ENCODE measurements at regions not wholly inside any gene's neighbourhood (a gene's known extent, or its start where the extent isn't known, plus 50 kb on each side); places are given as distances from the start of the nearest gene placed in this dataset.

DNA sequence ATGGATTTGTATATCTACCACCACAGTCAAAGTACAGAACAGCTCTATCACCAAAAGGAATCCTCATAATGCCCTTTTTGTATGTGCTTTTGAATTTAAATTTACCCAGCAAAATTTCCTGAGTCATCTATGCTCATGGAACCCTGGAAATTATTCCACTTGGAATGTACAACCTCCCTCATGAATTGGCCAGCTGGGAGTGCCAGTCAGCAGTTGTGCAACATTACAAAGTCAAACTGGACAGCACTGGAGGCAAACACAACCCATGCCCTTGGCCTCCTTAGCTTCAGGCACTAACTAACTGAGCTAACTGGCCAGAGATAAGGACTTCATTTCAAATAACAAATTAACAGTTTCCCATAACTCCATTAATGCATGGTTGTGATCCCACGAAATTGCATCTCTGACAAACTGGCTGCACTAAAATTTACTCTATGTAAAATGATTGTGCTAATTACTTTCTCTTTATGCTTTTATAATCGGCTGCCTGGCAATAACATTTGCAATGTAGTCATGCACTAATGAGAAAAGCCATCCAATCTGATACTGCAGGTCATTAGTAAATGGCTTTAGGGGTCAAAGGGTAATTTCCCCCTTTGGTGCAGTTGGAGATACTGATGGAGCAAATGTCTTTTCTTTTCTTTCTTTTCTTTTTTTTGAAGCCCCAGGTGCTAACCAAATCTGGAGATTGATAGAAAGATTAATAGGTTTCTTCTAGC lies 270.5 kb downstream of the ACTR3 start (continued):
- TF ChIP-seq, protein P1, sequence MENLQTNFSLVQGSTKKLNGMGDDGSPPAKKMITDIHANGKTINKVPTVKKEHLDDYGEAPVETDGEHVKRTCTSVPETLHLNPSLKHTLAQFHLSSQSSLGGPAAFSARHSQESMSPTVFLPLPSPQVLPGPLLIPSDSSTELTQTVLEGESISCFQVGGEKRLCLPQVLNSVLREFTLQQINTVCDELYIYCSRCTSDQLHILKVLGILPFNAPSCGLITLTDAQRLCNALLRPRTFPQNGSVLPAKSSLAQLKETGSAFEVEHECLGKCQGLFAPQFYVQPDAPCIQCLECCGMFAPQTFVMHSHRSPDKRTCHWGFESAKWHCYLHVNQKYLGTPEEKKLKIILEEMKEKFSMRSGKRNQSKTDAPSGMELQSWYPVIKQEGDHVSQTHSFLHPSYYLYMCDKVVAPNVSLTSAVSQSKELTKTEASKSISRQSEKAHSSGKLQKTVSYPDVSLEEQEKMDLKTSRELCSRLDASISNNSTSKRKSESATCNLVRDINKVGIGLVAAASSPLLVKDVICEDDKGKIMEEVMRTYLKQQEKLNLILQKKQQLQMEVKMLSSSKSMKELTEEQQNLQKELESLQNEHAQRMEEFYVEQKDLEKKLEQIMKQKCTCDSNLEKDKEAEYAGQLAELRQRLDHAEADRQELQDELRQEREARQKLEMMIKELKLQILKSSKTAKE (CRISPR knock-in tag; IDR thresholded peaks at IDR 0.05; ENCODE audit: borderline replicate concordance): no peak
- TF ChIP-seq RAD21 (CRISPR knock-in tag; IDR thresholded peaks at IDR 0.05): no peak
- TF ChIP-seq NRL (CRISPR knock-in tag; IDR thresholded peaks at IDR 0.05; ENCODE audit: borderline replicate concordance): no peak
- TF ChIP-seq, protein P2, sequence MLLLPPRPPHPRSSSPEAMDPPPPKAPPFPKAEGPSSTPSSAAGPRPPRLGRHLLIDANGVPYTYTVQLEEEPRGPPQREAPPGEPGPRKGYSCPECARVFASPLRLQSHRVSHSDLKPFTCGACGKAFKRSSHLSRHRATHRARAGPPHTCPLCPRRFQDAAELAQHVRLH (CRISPR knock-in tag; IDR thresholded peaks at IDR 0.05; ENCODE audit: borderline replicate concordance, low read depth): no peak
- TF ChIP-seq ZNF331 (CRISPR knock-in tag; IDR thresholded peaks at IDR 0.05): peak; percentile 93
- no peak for TF ChIP-seq HNRNPL (IDR thresholded peaks at IDR 0.05; ENCODE audit: low read depth, low read length)
- no peak for TF ChIP-seq SRSF1 (optimal IDR thresholded peaks at IDR 0.05; ENCODE audit: low read depth, low read length)
- peak; percentile 71 to 84 for TF ChIP-seq MAFK (conservative IDR thresholded peaks at IDR 0.05 in 1 of 2, IDR thresholded peaks at IDR 0.05 in 1 of 2; ENCODE audit: low read length in 2 of 2)
- no peak for TF ChIP-seq MLLT10 (CRISPR knock-in tag; IDR thresholded peaks at IDR 0.05)
- peak; percentile 51; the same call in 1 of the 2 replicates for TF ChIP-seq NFIC (IDR thresholded peaks at IDR 0.05; ENCODE audit: low read length)
- no peak for TF ChIP-seq PTBP1 (IDR thresholded peaks at IDR 0.05; ENCODE audit: low read depth, low read length, poor library complexity, severe bottlenecking)
- no peak for TF ChIP-seq ZNF530 (CRISPR knock-in tag; IDR thresholded peaks at IDR 0.05; ENCODE audit: low read depth)
- TF ChIP-seq SIX4 (CRISPR knock-in tag; IDR thresholded peaks at IDR 0.05): peak; percentile 32; the same call in 1 of the 2 replicates
- peak; percentile 73; the same call in 1 of the 2 replicates for TF ChIP-seq HMG20A (CRISPR knock-in tag; IDR thresholded peaks at IDR 0.05; ENCODE audit: borderline replicate concordance)
- TF ChIP-seq, protein P3, sequence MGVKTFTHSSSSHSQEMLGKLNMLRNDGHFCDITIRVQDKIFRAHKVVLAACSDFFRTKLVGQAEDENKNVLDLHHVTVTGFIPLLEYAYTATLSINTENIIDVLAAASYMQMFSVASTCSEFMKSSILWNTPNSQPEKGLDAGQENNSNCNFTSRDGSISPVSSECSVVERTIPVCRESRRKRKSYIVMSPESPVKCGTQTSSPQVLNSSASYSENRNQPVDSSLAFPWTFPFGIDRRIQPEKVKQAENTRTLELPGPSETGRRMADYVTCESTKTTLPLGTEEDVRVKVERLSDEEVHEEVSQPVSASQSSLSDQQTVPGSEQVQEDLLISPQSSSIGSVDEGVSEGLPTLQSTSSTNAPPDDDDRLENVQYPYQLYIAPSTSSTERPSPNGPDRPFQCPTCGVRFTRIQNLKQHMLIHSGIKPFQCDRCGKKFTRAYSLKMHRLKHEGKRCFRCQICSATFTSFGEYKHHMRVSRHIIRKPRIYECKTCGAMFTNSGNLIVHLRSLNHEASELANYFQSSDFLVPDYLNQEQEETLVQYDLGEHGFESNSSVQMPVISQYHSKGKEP (CRISPR knock-in tag; IDR thresholded peaks at IDR 0.05): no peak
- no peak for TF ChIP-seq MATR3 (CRISPR knock-in tag; IDR thresholded peaks at IDR 0.05)
- TF ChIP-seq, protein P4, sequence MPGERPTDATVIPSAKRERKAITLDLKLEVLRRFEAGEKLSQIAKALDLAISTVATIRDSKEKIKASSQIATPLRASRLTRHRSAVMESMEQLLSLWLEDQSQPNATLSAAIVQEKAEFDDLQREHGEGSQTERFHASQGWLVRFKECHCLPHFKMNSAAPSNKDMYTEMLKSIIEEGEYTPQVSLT (CRISPR knock-in tag; IDR thresholded peaks at IDR 0.05; ENCODE audit: borderline replicate concordance, low read depth): no peak
- no peak for TF ChIP-seq NR2F2 (IDR thresholded peaks at IDR 0.05; ENCODE audit: borderline replicate concordance, low read depth)
- no peak for TF ChIP-seq CC2D1A (CRISPR knock-in tag; IDR thresholded peaks at IDR 0.05)
- no peak for TF ChIP-seq GPN1 (CRISPR knock-in tag; IDR thresholded peaks at IDR 0.05; ENCODE audit: borderline replicate concordance)
- no peak for TF ChIP-seq ZFP41 (CRISPR knock-in tag; IDR thresholded peaks at IDR 0.05; ENCODE audit: borderline replicate concordance)
- TF ChIP-seq NR2F1 (CRISPR knock-in tag; IDR thresholded peaks at IDR 0.05): peak in 1 of 2 experiments; percentile 47; a peak in 1 of 4 replicates
- TF ChIP-seq FOXP1 (IDR thresholded peaks at IDR 0.05): no peak
- peak; percentile 53; the same call in 1 of the 2 replicates for TF ChIP-seq FOXP1 (CRISPR knock-in tag; IDR thresholded peaks at IDR 0.05)
- no peak for TF ChIP-seq HES4 (CRISPR knock-in tag; IDR thresholded peaks at IDR 0.05; ENCODE audit: borderline replicate concordance)
- TF ChIP-seq ZNF747 (CRISPR knock-in tag; IDR thresholded peaks at IDR 0.05; ENCODE audit: borderline replicate concordance): 0 out of 2 replicates have a peak, but pooled peaks have one; percentile 31
